ENCODE measurements at regions not wholly inside any gene's neighbourhood (a gene's known extent, or its start where the extent isn't known, plus 50 kb on each side); places are given as distances from the start of the nearest gene placed in this dataset.

DNA sequence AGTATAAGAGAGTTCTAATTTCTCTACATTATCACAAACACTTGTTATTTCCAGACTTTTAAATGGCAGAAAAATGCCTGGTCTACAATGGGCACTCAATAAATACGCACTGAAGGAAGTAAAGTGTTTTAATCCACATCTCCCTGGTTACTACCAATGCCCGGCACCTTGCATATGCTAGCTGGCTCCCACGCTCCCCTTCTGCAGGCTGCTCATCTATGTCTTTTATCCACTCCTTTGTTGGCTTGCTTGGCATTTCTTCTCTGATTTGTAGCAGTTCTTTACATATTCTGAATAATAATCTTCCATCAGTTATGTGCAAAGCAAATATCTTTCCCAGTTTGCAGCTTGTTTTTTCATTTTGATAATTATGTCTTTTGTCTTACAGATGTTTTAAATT is 74.6 kb upstream of the PRR23E start:
- Histone ChIP-seq H4K20me1 (ENCODE audit: insufficient read depth, low read length) (no peaks in the 10 kb centered on the region), H3K9me3 (replicated peaks in 1 of 2; ENCODE audit: control insufficient read depth in 1 of 2, insufficient read depth in 1 of 2, low read length in 2 of 2) (peaks cover 2 to 9% of the 10 kb centered on the region in 2 donors), H3K27ac (ENCODE audit: low read depth in 1 of 2, low read length in 2 of 2) (no peak overlapping the region), H3K36me3 (replicated peaks in 1 of 2; ENCODE audit: control insufficient read depth in 1 of 2, insufficient read depth in 2 of 2, low read length in 2 of 2) (no peaks in the 10 kb centered on the region), H3K27me3 (ENCODE audit: control insufficient read depth in 2 of 2, insufficient read depth in 2 of 2, low read length in 2 of 2) (no peaks in the 10 kb centered on the region), H3K9ac (ENCODE audit: insufficient read depth, low read length, poor library complexity, severe bottlenecking) (no peak overlapping the region), H3K4me3 (replicated peaks in 1 of 3; ENCODE audit: low read depth in 2 of 3, low read length in 3 of 3) (no peak overlapping the region), H3K4me2 (replicated peaks; ENCODE audit: extremely low read depth, low read length, poor library complexity, severe bottlenecking) (no peak overlapping the region), H3K79me2 (ENCODE audit: insufficient read depth, low read length) (no peaks in the 10 kb centered on the region), H3K4me1 (ENCODE audit: control insufficient read depth in 1 of 2, insufficient read depth in 2 of 2, low read length in 2 of 2) (no peaks in the 10 kb centered on the region), H2AFZ (ENCODE audit: insufficient read depth, low read depth, low read length, poor library complexity, severe bottlenecking) (no peak overlapping the region)
- Mint-ChIP-seq H3K4me1 (no peaks in the 10 kb centered on the region), H3K27me3 (ENCODE audit: low read depth in 3 of 3) (peaks cover 3 to 9% (median 8%) of the 10 kb centered on the region in 3 donors), H3K27ac (no peak overlapping the region), H3K4me3 (no peak overlapping the region), H3K36me3 (no peaks in the 10 kb centered on the region), H3K9me3 (peaks cover under 1 to 13% (median 8%) of the 10 kb centered on the region in 7 donors)
- intact Hi-C loops (cut with micrococcal nuclease): no loop called here
- WGBS (ENCODE audit: insufficient coverage): 90% methylated on average over 3 of the region's 3 CpGs
- DNase-seq: no peak
- TF ChIP-seq CTCF (IDR thresholded peaks at IDR 0.05): no peak

DNA sequence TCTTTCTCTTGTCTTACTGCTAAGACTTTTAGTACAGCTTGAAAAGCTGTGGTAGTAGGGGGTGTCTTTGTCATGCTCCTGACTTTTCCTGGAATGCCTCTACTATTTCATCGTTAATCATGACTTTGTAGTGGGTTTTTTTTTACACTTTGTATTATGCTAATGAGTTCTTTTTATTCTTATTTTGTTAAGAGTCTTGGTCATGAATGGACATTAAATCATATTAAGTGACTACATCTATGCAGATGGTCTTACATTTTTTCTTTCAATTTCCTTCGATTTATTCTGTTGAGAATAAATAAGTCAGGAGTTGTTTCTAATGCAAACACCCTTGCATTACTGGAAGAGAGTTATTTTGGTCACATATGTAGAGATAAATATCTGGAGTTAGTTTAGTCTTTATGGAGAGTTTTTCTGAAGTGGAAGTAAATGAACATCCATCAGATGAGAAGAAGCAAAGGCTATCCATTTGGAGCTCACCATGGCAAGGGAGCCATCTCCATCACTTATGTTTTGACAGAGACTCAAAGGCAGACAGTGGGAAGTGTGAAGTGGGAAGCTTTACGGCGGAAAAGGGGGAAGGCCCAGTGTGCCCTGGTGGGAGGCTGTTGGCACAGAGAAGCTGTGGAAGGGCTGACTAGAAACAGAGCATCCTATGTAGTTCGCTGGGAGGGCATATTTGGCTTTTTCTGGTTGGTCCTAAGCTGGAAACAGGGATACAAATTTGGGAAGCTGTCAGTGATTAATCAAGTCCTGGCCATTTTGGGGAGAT is 73.1 kb upstream of the PRR23E start:
- no peak for DNase-seq
- H3K4me3 ChIP-seq (replicated peaks in 1 of 3; ENCODE audit: low read depth in 2 of 3, low read length in 3 of 3): no peak overlapping the region
- Mint-ChIP-seq H3K4me3 (no peak overlapping the region), H3K36me3 (no peaks in the 10 kb centered on the region), H3K9me3 (peaks cover 0 to 8% (median 5%) of the 10 kb centered on the region in 7 donors), H3K27ac (no peak overlapping the region), H3K4me1 (no peaks in the 10 kb centered on the region), H3K27me3 (ENCODE audit: low read depth in 3 of 3) (peaks cover 3 to 13% (median 6%) of the 10 kb centered on the region in 3 donors)
- intact Hi-C loops (cut with micrococcal nuclease): no loop called here
- H3K9me3 ChIP-seq (replicated peaks in 1 of 2; ENCODE audit: control insufficient read depth in 1 of 2, insufficient read depth in 1 of 2, low read length in 2 of 2): no peaks in the 10 kb centered on the region
- TF ChIP-seq CTCF (IDR thresholded peaks at IDR 0.05): no peak
- no peak overlapping the region for H3K9ac ChIP-seq (ENCODE audit: insufficient read depth, low read length, poor library complexity, severe bottlenecking)
- no peaks in the 10 kb centered on the region for H3K36me3 ChIP-seq (replicated peaks in 1 of 2; ENCODE audit: control insufficient read depth in 1 of 2, insufficient read depth in 2 of 2, low read length in 2 of 2)
- 83% methylated on average over 4 of the region's 5 CpGs for WGBS (ENCODE audit: insufficient coverage)
- H3K27ac ChIP-seq (ENCODE audit: low read depth in 1 of 2, low read length in 2 of 2): no peak overlapping the region
- no peak overlapping the region for H2AFZ ChIP-seq (ENCODE audit: insufficient read depth, low read depth, low read length, poor library complexity, severe bottlenecking)
- no peak overlapping the region for H3K4me2 ChIP-seq (replicated peaks; ENCODE audit: extremely low read depth, low read length, poor library complexity, severe bottlenecking)
- no peaks in the 10 kb centered on the region for H3K4me1 ChIP-seq (ENCODE audit: control insufficient read depth in 1 of 2, insufficient read depth in 2 of 2, low read length in 2 of 2)
- no peaks in the 10 kb centered on the region for H3K79me2 ChIP-seq (ENCODE audit: insufficient read depth, low read length)
- no peaks in the 10 kb centered on the region for H3K27me3 ChIP-seq (ENCODE audit: control insufficient read depth in 2 of 2, insufficient read depth in 2 of 2, low read length in 2 of 2)
- no peaks in the 10 kb centered on the region for H4K20me1 ChIP-seq (ENCODE audit: insufficient read depth, low read length)

Measured in CD14-positive monocyte (primary cell).